ENCODE measurements at regions not wholly inside any gene's neighbourhood (a gene's known extent, or its start where the extent isn't known, plus 50 kb on each side); places are given as distances from the start of the nearest gene placed in this dataset.

- TF ChIP-seq HMGXB3 (CRISPR knock-in tag; IDR thresholded peaks at IDR 0.05; ENCODE audit: borderline replicate concordance): no peak
- no peak for TF ChIP-seq TBP (CRISPR knock-in tag; IDR thresholded peaks at IDR 0.05)
- TF ChIP-seq MAX (IDR thresholded peaks at IDR 0.05): peak; percentile 50; the same call in 1 of the 2 replicates
- peak; percentile 40; the same call in 1 of the 2 replicates for TF ChIP-seq AHDC1 (CRISPR knock-in tag; IDR thresholded peaks at IDR 0.05; ENCODE audit: borderline replicate concordance)
- no peak for TF ChIP-seq ATF4 (CRISPR knock-in tag; IDR thresholded peaks at IDR 0.05)
- no peak for TF ChIP-seq GLI4 (CRISPR knock-in tag; IDR thresholded peaks at IDR 0.05; ENCODE audit: borderline replicate concordance)
- TF ChIP-seq SAP130 (CRISPR knock-in tag; IDR thresholded peaks at IDR 0.05; ENCODE audit: low read depth): peak; percentile 53
- peak; percentile 77 to 88 for TF ChIP-seq NR2F1 (CRISPR knock-in tag; IDR thresholded peaks at IDR 0.05)
- TF ChIP-seq NCOA1 (CRISPR knock-in tag; IDR thresholded peaks at IDR 0.05): no peak
- TF ChIP-seq CSRNP2 (CRISPR knock-in tag; conservative IDR thresholded peaks at IDR 0.05; ENCODE audit: low read depth): no peak
- no peak for TF ChIP-seq SOX6 (IDR thresholded peaks at IDR 0.05)
- peak; percentile 70 for TF ChIP-seq SOX6 (CRISPR knock-in tag; IDR thresholded peaks at IDR 0.05)
- 0 out of 2 replicates have a peak, but pooled peaks have one; percentile 16 for TF ChIP-seq CEBPG (CRISPR knock-in tag; IDR thresholded peaks at IDR 0.05)
- TF ChIP-seq PCBP2 (optimal IDR thresholded peaks at IDR 0.05; ENCODE audit: low read depth, low read length, poor library complexity, severe bottlenecking): no peak
- peak; percentile 15; the same call in 1 of the 2 replicates for TF ChIP-seq NCOA2 (CRISPR knock-in tag; IDR thresholded peaks at IDR 0.05)
These were observed 74.7 kb upstream of the MAP4K3 start (continued) for GRCh38 chr2:39511605-39512433.
